A673 (cell line): ENCODE measurements at regions not wholly inside any gene's neighbourhood (a gene's known extent, or its start where the extent isn't known, plus 50 kb on each side); places are given as distances from the start of the nearest gene placed in this dataset.

Source experiments
- EZH2 ChIP-seq: fragments of 200-600 bp; sonication (generic); IDR thresholded peaks from 2 replicates; pipeline ENCODE4 v1.6.1; 2017; ENCODE audit warnings: borderline replicate concordance, low read depth, mild to moderate bottlenecking, mixed read lengths, antibody characterized with exemption, low read length; ENCODE audit not compliant: poor library complexity, severe bottlenecking
- TF ChIP-seq, protein P1 (sequence below): fragments of 300-800, 200-600 bp; sonication (generic); conservative IDR thresholded peaks from 2 replicates; pipeline ENCODE4 v1.5.1; 2017; ENCODE audit warnings: low read depth, mild to moderate bottlenecking, antibody characterized with exemption, low read length, moderate library complexity, mixed read lengths

DNA sequence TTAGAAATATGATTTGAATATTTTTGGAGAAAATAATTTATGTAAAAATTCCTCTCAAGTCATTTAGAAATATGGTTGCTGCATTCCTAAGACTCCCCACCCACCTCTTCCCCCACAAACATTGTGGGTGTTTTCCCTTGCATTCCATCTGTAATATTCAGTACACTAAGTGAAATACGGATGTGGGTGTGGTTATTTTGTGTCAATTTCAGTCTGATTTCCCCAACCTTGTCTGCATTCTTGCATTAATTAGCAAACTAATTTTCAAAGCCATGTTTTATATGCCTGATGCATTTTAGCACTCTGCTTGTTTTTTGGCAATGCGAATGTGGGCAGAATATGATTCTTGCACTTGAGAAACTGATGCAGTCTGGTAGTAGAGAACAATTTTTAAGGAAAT is 408.3 kb upstream of the RGMA start:
- TF ChIP-seq, protein P1, sequence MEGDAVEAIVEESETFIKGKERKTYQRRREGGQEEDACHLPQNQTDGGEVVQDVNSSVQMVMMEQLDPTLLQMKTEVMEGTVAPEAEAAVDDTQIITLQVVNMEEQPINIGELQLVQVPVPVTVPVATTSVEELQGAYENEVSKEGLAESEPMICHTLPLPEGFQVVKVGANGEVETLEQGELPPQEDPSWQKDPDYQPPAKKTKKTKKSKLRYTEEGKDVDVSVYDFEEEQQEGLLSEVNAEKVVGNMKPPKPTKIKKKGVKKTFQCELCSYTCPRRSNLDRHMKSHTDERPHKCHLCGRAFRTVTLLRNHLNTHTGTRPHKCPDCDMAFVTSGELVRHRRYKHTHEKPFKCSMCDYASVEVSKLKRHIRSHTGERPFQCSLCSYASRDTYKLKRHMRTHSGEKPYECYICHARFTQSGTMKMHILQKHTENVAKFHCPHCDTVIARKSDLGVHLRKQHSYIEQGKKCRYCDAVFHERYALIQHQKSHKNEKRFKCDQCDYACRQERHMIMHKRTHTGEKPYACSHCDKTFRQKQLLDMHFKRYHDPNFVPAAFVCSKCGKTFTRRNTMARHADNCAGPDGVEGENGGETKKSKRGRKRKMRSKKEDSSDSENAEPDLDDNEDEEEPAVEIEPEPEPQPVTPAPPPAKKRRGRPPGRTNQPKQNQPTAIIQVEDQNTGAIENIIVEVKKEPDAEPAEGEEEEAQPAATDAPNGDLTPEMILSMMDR = no peak
- no peak for TF ChIP-seq EZH2
